ENCODE measurements at regions not wholly inside any gene's neighbourhood (a gene's known extent, or its start where the extent isn't known, plus 50 kb on each side); places are given as distances from the start of the nearest gene placed in this dataset.

DNA sequence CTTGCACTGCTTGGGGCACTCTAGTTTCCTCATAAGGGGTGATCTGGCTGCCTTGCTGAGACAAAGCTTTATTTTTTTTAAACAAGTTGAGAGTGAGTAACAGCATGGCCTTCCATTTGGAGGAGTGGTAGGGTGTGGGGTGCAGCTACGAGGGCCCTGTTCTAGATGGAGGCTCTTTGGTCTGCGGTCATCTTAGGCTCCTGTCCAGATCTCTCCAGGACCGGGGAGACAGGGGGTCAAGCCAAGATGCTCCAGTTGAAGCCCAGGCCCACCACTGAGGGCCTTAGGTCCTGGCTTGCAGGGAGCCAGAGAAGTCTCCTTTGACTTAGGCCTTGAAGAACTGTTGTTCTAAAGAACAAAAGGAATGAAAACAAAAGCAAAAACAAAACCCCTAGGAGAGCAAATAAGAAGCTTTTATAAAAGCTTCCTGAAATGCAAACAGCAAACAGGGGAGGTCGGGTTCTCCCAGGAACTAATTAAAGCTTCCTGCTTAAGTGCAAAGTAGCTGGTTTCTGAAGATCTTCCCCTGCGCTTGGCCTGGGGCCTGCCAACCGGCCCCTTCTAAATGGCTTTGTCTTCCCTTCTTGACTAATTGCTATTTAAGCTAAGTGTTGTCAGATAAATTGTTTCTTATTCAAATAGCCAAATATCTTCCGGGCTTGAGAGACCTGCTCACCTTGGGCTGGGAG is 259.2 kb downstream of the GLRX3 start:
- no peak overlapping the region for H3K4me3 ChIP-seq
- no peaks in the 10 kb centered on the region for H4K20me1 ChIP-seq (ENCODE audit: insufficient read depth)
- no peaks in the 10 kb centered on the region for H3F3A ChIP-seq (ENCODE audit: insufficient read depth)
- H3K9me3 ChIP-seq (ENCODE audit: low read depth): no peaks in the 10 kb centered on the region
- no peak for DNase-seq
- H3K36me3 ChIP-seq (ENCODE audit: low read depth): no peaks in the 10 kb centered on the region
- no peaks in the 10 kb centered on the region for H3K79me2 ChIP-seq (ENCODE audit: insufficient read depth)
- 14 to 17% methylated on average over 7 of the region's 7 CpGs for WGBS, 2 experiments (ENCODE audit: low coverage in 1 of 2, low lambda C conversion rate in 2 of 2, missing lambda C conversion rate in 2 of 2)
- in situ Hi-C loops (cut with MboI): no loop called here
- H2AFZ ChIP-seq: no peak overlapping the region
- no peak overlapping the region for H3K27ac ChIP-seq
- H3K9ac ChIP-seq: no peak overlapping the region
- H3K4me1 ChIP-seq (ENCODE audit: insufficient read depth): no peaks in the 10 kb centered on the region
- TF ChIP-seq EZH2phosphoT487 (IDR thresholded peaks at IDR 0.05; ENCODE audit: insufficient read depth, low read depth) (no peak), EZH2 (IDR thresholded peaks at IDR 0.05; ENCODE audit: insufficient read depth, poor library complexity, severe bottlenecking) (no peak)
- no peaks in the 10 kb centered on the region for H3K9me2 ChIP-seq (ENCODE audit: insufficient read depth)
- H3K4me2 ChIP-seq (ENCODE audit: unreplicated experiment): no peak overlapping the region
- no peaks in the 10 kb centered on the region for H3K27me3 ChIP-seq (replicated peaks; ENCODE audit: insufficient read depth)

DNA sequence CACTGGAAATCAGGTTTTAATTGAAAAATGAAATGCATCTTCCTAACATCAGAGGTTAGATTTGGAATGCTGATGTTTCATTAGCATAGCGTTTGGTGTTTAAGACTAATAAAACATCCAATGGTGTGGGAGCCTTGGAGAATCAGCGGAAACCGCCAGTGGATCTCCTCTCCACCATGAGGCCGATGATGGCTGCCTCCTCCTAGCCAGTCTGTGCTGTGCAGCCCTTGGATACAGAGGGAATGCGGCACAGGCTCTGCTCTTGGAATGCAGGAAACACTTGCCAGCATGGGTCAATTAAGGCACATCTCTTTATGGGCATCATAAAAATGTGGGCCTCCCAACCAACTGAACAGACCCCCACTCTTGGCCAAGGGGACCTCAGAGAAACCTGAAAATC is 259.9 kb downstream of the GLRX3 start:
- Histone ChIP-seq H4K20me1 (ENCODE audit: insufficient read depth) (no peaks in the 10 kb centered on the region), H3K79me2 (ENCODE audit: insufficient read depth) (no peaks in the 10 kb centered on the region), H3K9ac (no peak overlapping the region), H3K27ac (no peak overlapping the region), H2AFZ (no peak overlapping the region), H3K36me3 (ENCODE audit: low read depth) (no peaks in the 10 kb centered on the region), H3K4me2 (ENCODE audit: unreplicated experiment) (no peak overlapping the region), H3K4me3 (no peak overlapping the region), H3K9me3 (ENCODE audit: low read depth) (no peaks in the 10 kb centered on the region), H3K4me1 (ENCODE audit: insufficient read depth) (no peaks in the 10 kb centered on the region), H3K27me3 (replicated peaks; ENCODE audit: insufficient read depth) (no peaks in the 10 kb centered on the region), H3K9me2 (ENCODE audit: insufficient read depth) (no peaks in the 10 kb centered on the region), H3F3A (ENCODE audit: insufficient read depth) (no peaks in the 10 kb centered on the region)
- 29 to 39% methylated on average over 5 of the region's 5 CpGs for WGBS, 2 experiments (ENCODE audit: low coverage in 1 of 2, low lambda C conversion rate in 2 of 2, missing lambda C conversion rate in 2 of 2)
- DNase-seq: no peak
- in situ Hi-C loops (cut with MboI): no loop called here
- TF ChIP-seq EZH2phosphoT487 (IDR thresholded peaks at IDR 0.05; ENCODE audit: insufficient read depth, low read depth) (no peak), EZH2 (IDR thresholded peaks at IDR 0.05; ENCODE audit: insufficient read depth, poor library complexity, severe bottlenecking) (no peak)

DNA sequence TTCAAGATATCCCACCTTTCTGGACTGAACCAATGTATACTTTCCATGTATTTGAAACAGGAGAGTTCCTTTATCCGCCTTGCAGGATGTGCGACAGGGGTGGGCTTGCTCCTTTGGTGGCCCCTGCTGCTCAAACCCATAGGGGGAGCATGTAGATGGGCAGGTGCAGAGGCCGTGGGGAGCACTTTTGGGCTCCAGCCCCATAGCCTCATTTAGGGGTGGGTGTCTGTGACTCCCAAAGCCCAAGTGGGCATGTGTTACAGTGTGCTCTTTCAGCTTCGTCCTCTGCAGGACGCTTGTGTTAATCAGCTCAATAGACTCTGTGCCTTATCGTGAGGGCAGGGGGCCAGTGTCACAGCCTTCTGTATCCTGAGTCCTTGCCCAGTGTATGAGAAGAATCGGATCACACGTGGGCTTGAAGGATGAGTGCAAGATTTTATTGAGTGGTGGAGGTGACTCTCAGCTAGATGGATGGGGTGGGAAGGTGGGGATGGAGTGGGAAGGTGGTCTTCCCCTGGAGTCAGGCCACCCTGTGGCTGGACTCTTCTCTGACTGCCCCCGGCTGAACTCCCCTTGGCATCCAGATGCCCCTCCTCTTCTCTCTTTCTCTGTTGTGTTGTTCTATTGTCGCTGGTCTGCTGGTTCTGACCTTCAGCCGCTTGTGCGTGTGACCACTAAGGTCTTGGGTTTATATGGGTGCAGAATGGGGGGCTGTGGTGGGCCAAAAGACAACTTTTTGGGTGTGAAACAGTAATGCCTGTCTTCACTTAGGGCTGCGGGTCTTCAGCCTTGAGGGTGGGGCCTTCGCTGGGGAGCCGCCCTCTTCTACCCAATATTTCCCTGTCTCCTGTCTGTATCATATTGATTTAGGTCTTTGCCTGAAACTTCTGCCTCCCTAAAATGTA is 262.2 kb downstream of the GLRX3 start:
- no peak overlapping the region for H3K27ac ChIP-seq
- H3F3A ChIP-seq (ENCODE audit: insufficient read depth): no peaks in the 10 kb centered on the region
- no peaks in the 10 kb centered on the region for H3K4me1 ChIP-seq (ENCODE audit: insufficient read depth)
- WGBS, 2 experiments (ENCODE audit: low coverage in 1 of 2, low lambda C conversion rate in 2 of 2, missing lambda C conversion rate in 2 of 2): 45 to 47% methylated on average over 15 of the region's 15 CpGs
- H3K36me3 ChIP-seq (ENCODE audit: low read depth): no peaks in the 10 kb centered on the region
- no peak overlapping the region for H3K4me3 ChIP-seq
- no peaks in the 10 kb centered on the region for H3K79me2 ChIP-seq (ENCODE audit: insufficient read depth)
- H3K9me2 ChIP-seq (ENCODE audit: insufficient read depth): no peaks in the 10 kb centered on the region
- in situ Hi-C loops (cut with MboI): no loop called here
- H3K9me3 ChIP-seq (ENCODE audit: low read depth): no peaks in the 10 kb centered on the region
- no peak overlapping the region for H2AFZ ChIP-seq
- H4K20me1 ChIP-seq (ENCODE audit: insufficient read depth): no peaks in the 10 kb centered on the region
- no peak for TF ChIP-seq EZH2 (IDR thresholded peaks at IDR 0.05; ENCODE audit: insufficient read depth, poor library complexity, severe bottlenecking)
- TF ChIP-seq EZH2phosphoT487 (IDR thresholded peaks at IDR 0.05; ENCODE audit: insufficient read depth, low read depth): no peak
- no peak overlapping the region for H3K4me2 ChIP-seq (ENCODE audit: unreplicated experiment)
- no peak for DNase-seq
- no peaks in the 10 kb centered on the region for H3K27me3 ChIP-seq (replicated peaks; ENCODE audit: insufficient read depth)
- no peak overlapping the region for H3K9ac ChIP-seq

DNA sequence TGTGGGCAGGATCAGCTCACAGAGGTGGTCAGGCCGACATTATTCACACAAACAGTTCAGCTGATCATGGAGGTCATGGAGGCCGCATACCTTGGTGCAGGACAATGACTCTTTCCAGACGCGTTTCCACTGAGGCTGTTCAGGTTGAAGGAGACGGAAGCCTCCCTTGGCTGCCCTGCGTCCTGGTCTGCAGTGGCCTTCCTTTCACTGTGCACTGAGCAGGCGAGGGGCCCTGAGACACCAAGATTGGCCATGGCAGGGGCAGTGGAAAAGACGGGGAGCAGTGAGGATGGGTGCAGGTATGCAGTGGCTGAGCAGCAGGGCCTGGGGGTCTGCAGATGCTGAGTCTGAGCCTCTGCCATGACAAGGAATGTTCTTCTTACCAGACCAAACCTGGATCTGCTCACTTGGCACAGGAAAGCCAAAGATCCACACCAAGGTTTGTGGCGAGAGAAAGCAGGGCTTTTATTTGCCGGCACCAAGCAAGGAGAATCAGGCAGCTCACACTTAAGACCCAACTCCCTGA is 263.3 kb downstream of the GLRX3 start:
- TF ChIP-seq EZH2phosphoT487 (IDR thresholded peaks at IDR 0.05; ENCODE audit: insufficient read depth, low read depth) (no peak), EZH2 (IDR thresholded peaks at IDR 0.05; ENCODE audit: insufficient read depth, poor library complexity, severe bottlenecking) (no peak)
- Histone ChIP-seq H3K27ac (no peak overlapping the region), H3K79me2 (ENCODE audit: insufficient read depth) (no peaks in the 10 kb centered on the region), H3F3A (ENCODE audit: insufficient read depth) (no peaks in the 10 kb centered on the region), H3K4me1 (ENCODE audit: insufficient read depth) (no peaks in the 10 kb centered on the region), H4K20me1 (ENCODE audit: insufficient read depth) (no peaks in the 10 kb centered on the region), H3K4me3 (no peak overlapping the region), H3K27me3 (replicated peaks; ENCODE audit: insufficient read depth) (no peaks in the 10 kb centered on the region), H3K36me3 (ENCODE audit: low read depth) (no peaks in the 10 kb centered on the region), H3K4me2 (ENCODE audit: unreplicated experiment) (no peak overlapping the region), H3K9me3 (ENCODE audit: low read depth) (no peaks in the 10 kb centered on the region), H3K9me2 (ENCODE audit: insufficient read depth) (no peaks in the 10 kb centered on the region), H3K9ac (no peak overlapping the region), H2AFZ (no peak overlapping the region)
- DNase-seq: no peak
- in situ Hi-C loops (cut with MboI): no loop called here
- 14 to 15% methylated on average over 9 to 10 of the region's 10 CpGs for WGBS, 2 experiments (ENCODE audit: low coverage in 1 of 2, low lambda C conversion rate in 2 of 2, missing lambda C conversion rate in 2 of 2)

Data from GM23248 (cell line).